ENCODE measurements at regions not wholly inside any gene's neighbourhood (a gene's known extent, or its start where the extent isn't known, plus 50 kb on each side); places are given as distances from the start of the nearest gene placed in this dataset.

- H3K4me2 ChIP-seq (ENCODE audit: low read length): no peak overlapping the region
- no peak overlapping the region for H3K4me3 ChIP-seq (ENCODE audit: low read length)
- no peaks in the 10 kb centered on the region for H3K27me3 ChIP-seq (ENCODE audit: low read depth, low read length)
- TF ChIP-seq EZH2phosphoT487 (IDR thresholded peaks at IDR 0.05; ENCODE audit: low read depth) (no peak), CTCF (IDR thresholded peaks at IDR 0.05; ENCODE audit: low read depth, low read length) (no peak)
- H3K79me2 ChIP-seq (ENCODE audit: low read length): no peaks in the 10 kb centered on the region
- H3K9ac ChIP-seq (ENCODE audit: low read length): no peak overlapping the region
- H3K36me3 ChIP-seq (replicated peaks; ENCODE audit: low read depth, low read length): no peaks in the 10 kb centered on the region
- H3K27ac ChIP-seq (ENCODE audit: low read length): no peak overlapping the region
- no peak overlapping the region for H2AFZ ChIP-seq (ENCODE audit: low read depth, low read length)
- H4K20me1 ChIP-seq (ENCODE audit: insufficient read depth, low read length): no peaks in the 10 kb centered on the region
- H3K4me1 ChIP-seq (ENCODE audit: low read length): no peaks in the 10 kb centered on the region
- H3K9me3 ChIP-seq (ENCODE audit: insufficient read depth, low read length): no peaks in the 10 kb centered on the region
Measured at GRCh38 chr16:6797223-6797622, 535.4 kb upstream of the RBFOX1 start.

- H4K20me1 ChIP-seq (ENCODE audit: insufficient read depth, low read length): no peaks in the 10 kb centered on the region
- no peak overlapping the region for H2AFZ ChIP-seq (ENCODE audit: low read depth, low read length)
- no peak overlapping the region for H3K4me3 ChIP-seq (ENCODE audit: low read length)
- no peak overlapping the region for H3K4me2 ChIP-seq (ENCODE audit: low read length)
- no peaks in the 10 kb centered on the region for H3K4me1 ChIP-seq (ENCODE audit: low read length)
- no peak for TF ChIP-seq EZH2phosphoT487 (IDR thresholded peaks at IDR 0.05; ENCODE audit: low read depth)
- TF ChIP-seq CTCF (IDR thresholded peaks at IDR 0.05; ENCODE audit: low read depth, low read length): no peak
- H3K27me3 ChIP-seq (ENCODE audit: low read depth, low read length): no peaks in the 10 kb centered on the region
- H3K27ac ChIP-seq (ENCODE audit: low read length): no peak overlapping the region
- no peak overlapping the region for H3K9ac ChIP-seq (ENCODE audit: low read length)
- H3K79me2 ChIP-seq (ENCODE audit: low read length): no peaks in the 10 kb centered on the region
- no peaks in the 10 kb centered on the region for H3K9me3 ChIP-seq (ENCODE audit: insufficient read depth, low read length)
- H3K36me3 ChIP-seq (replicated peaks; ENCODE audit: low read depth, low read length): no peaks in the 10 kb centered on the region
Measured at GRCh38 chr16:6777624-6778023, 555.0 kb upstream of the RBFOX1 start.

- H3K4me1 ChIP-seq (ENCODE audit: low read length): no peaks in the 10 kb centered on the region
- no peak for TF ChIP-seq EZH2phosphoT487 (IDR thresholded peaks at IDR 0.05; ENCODE audit: low read depth)
- TF ChIP-seq CTCF (IDR thresholded peaks at IDR 0.05; ENCODE audit: low read depth, low read length): no peak
- no peak overlapping the region for H3K27ac ChIP-seq (ENCODE audit: low read length)
- no peaks in the 10 kb centered on the region for H3K79me2 ChIP-seq (ENCODE audit: low read length)
- no peaks in the 10 kb centered on the region for H3K9me3 ChIP-seq (ENCODE audit: insufficient read depth, low read length)
- no peaks in the 10 kb centered on the region for H4K20me1 ChIP-seq (ENCODE audit: insufficient read depth, low read length)
- H3K27me3 ChIP-seq (ENCODE audit: low read depth, low read length): no peaks in the 10 kb centered on the region
- no peak overlapping the region for H3K4me3 ChIP-seq (ENCODE audit: low read length)
- H2AFZ ChIP-seq (ENCODE audit: low read depth, low read length): no peak overlapping the region
- H3K36me3 ChIP-seq (replicated peaks; ENCODE audit: low read depth, low read length): no peaks in the 10 kb centered on the region
- H3K4me2 ChIP-seq (ENCODE audit: low read length): no peak overlapping the region
- no peak overlapping the region for H3K9ac ChIP-seq (ENCODE audit: low read length)
Measured at GRCh38 chr16:6775712-6776111, 556.9 kb upstream of the RBFOX1 start.

GRCh38 chr16:6771956-6772355 lies 560.7 kb upstream of the RBFOX1 start:
- TF ChIP-seq CTCF (IDR thresholded peaks at IDR 0.05; ENCODE audit: low read depth, low read length) (no peak), EZH2phosphoT487 (IDR thresholded peaks at IDR 0.05; ENCODE audit: low read depth) (no peak)
- H3K27me3 ChIP-seq (ENCODE audit: low read depth, low read length): no peaks in the 10 kb centered on the region
- H3K27ac ChIP-seq (ENCODE audit: low read length): no peak overlapping the region
- no peak overlapping the region for H3K4me3 ChIP-seq (ENCODE audit: low read length)
- H4K20me1 ChIP-seq (ENCODE audit: insufficient read depth, low read length): no peaks in the 10 kb centered on the region
- no peak overlapping the region for H2AFZ ChIP-seq (ENCODE audit: low read depth, low read length)
- H3K9me3 ChIP-seq (ENCODE audit: insufficient read depth, low read length): no peaks in the 10 kb centered on the region
- no peaks in the 10 kb centered on the region for H3K36me3 ChIP-seq (replicated peaks; ENCODE audit: low read depth, low read length)
- no peak overlapping the region for H3K9ac ChIP-seq (ENCODE audit: low read length)
- no peaks in the 10 kb centered on the region for H3K4me1 ChIP-seq (ENCODE audit: low read length)
- H3K79me2 ChIP-seq (ENCODE audit: low read length): no peaks in the 10 kb centered on the region
- no peak overlapping the region for H3K4me2 ChIP-seq (ENCODE audit: low read length)
